Muscle layer of colon (tissue), 2 donors: ENCODE measurements at regions not wholly inside any gene's neighbourhood (a gene's known extent, or its start where the extent isn't known, plus 50 kb on each side); places are given as distances from the start of the nearest gene placed in this dataset.

Experiments
- H3K27ac ChIP-seq: one replicate; pipeline ENCODE4 v1.7.0; 2013; ENCODE audit warnings: low read depth, mild to moderate bottlenecking, low read length, moderate library complexity
- H3K27me3 ChIP-seq, 2 donors: one replicate each; pipeline ENCODE4 v1.7.0; 2013; ENCODE audit warnings: low read length in 2 of 2, mild to moderate bottlenecking in 2 of 2; ENCODE audit not compliant: insufficient read depth in 2 of 2, control insufficient read depth in 1 of 2
- H3K36me3 ChIP-seq: one replicate; pipeline ENCODE4 v1.7.0; 2013; ENCODE audit warnings: mild to moderate bottlenecking, low read length; ENCODE audit not compliant: insufficient read depth
- H3K4me1 ChIP-seq: one replicate; pipeline ENCODE4 v1.7.0; 2013; ENCODE audit warnings: mild to moderate bottlenecking, low read length; ENCODE audit not compliant: insufficient read depth
- H3K4me3 ChIP-seq, 2 donors: one replicate each; pipeline ENCODE4 v1.7.0; 2013; ENCODE audit warnings: low read length in 2 of 2, low read depth in 1 of 2, mild to moderate bottlenecking in 1 of 2, moderate library complexity in 1 of 2
- H3K9ac ChIP-seq: one replicate; pipeline ENCODE4 v1.7.0; 2013; ENCODE audit warnings: low read length
- H3K9me3 ChIP-seq: one replicate; pipeline ENCODE4 v1.7.0; 2013; ENCODE audit warnings: mild to moderate bottlenecking, low read length
- donor health status: abdominal sarcoma.
- donor health status: Adenocarcinoma of cecum.

- H3K27ac ChIP-seq: no peak overlapping the region
- no peaks in the 10 kb centered on the region for H3K4me1 ChIP-seq
- H3K36me3 ChIP-seq: no peaks in the 10 kb centered on the region
- no peak overlapping the region for H3K9ac ChIP-seq
- no peak overlapping the region for H3K4me3 ChIP-seq
- no peaks in the 10 kb centered on the region for H3K9me3 ChIP-seq
- H3K27me3 ChIP-seq: peaks cover 0 to 3% of the 10 kb centered on the region in 2 donors
Measured at GRCh38 chr20:60115451-60115850, 157.2 kb downstream of the CDH26 start.

GRCh38 chr20:60116128-60116909 lies 158.1 kb downstream of the CDH26 start:
- H3K36me3 ChIP-seq: no peaks in the 10 kb centered on the region
- no peak overlapping the region for H3K4me3 ChIP-seq
- H3K4me1 ChIP-seq: no peaks in the 10 kb centered on the region
- no peaks in the 10 kb centered on the region for H3K9me3 ChIP-seq
- H3K9ac ChIP-seq: no peak overlapping the region
- peaks cover 0 to 3% of the 10 kb centered on the region in 2 donors for H3K27me3 ChIP-seq
- no peak overlapping the region for H3K27ac ChIP-seq

DNA sequence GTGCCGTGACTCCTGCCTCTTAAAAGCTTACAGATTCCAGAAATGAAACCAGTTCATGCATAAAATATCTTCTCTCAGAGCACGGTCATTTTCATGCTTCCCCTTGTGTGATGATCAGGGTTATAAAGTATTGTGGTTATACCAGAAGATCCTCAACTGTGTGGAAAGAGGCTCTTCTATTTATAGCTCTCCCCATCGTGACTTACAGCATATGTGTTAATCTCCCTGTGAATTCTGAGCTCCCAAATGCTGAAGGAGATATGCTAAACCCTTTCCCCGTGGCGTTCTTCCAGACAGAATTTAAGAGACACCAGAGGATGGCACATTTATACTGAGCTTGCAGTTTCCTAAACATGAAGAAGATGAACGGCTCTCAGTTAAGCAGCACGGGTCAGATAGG lies 158.8 kb downstream of the CDH26 start:
- Histone ChIP-seq H3K9me3 (no peaks in the 10 kb centered on the region), H3K36me3 (no peaks in the 10 kb centered on the region), H3K4me3 (no peak overlapping the region), H3K4me1 (no peaks in the 10 kb centered on the region), H3K9ac (no peak overlapping the region), H3K27me3 (peaks cover 0 to 3% of the 10 kb centered on the region in 2 donors), H3K27ac (no peak overlapping the region)

GRCh38 chr20:60121903-60122302 lies 163.7 kb downstream of the CDH26 start:
- H3K9ac ChIP-seq: no peak overlapping the region
- H3K27ac ChIP-seq: no peak overlapping the region
- no peaks in the 10 kb centered on the region for H3K4me1 ChIP-seq

GRCh38 chr20:60122671-60123070 lies 164.4 kb downstream of the CDH26 start:
- Histone ChIP-seq H3K36me3 (no peaks in the 10 kb centered on the region), H3K9ac (no peak overlapping the region), H3K4me1 (no peaks in the 10 kb centered on the region)

More at GRCh38 chr20:60121903-60122302, 163.7 kb downstream of the CDH26 start:
- no peaks in the 10 kb centered on the region for H3K9me3 ChIP-seq
- no peaks in the 10 kb centered on the region for H3K27me3 ChIP-seq
- no peaks in the 10 kb centered on the region for H3K36me3 ChIP-seq
- no peak overlapping the region for H3K4me3 ChIP-seq

DNA sequence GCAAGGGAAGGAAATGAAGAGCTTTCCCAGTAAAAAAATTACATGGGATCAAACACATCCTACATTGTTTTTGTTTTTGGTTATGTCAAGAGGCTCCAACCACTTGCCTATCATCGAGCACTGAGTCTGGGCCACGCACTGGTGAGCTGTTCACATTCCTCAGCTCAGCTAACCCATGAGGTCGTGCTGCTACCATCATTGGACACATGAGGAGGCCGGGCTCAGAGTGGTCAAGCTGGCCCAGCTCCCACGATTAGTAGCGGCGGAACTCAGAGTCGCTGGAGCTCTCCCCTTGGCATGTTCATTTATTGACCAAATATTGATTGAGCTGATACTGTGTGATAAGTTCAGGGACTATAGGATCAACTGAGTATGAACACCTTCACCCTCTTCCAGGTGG lies 164.9 kb downstream of the CDH26 start:
- Histone ChIP-seq H3K4me3 (no peak overlapping the region), H3K36me3 (no peaks in the 10 kb centered on the region), H3K4me1 (no peaks in the 10 kb centered on the region), H3K27ac (no peak overlapping the region), H3K9ac (no peak overlapping the region), H3K9me3 (no peaks in the 10 kb centered on the region), H3K27me3 (no peaks in the 10 kb centered on the region)

More at GRCh38 chr20:60122671-60123070, 164.4 kb downstream of the CDH26 start:
- Histone ChIP-seq H3K9me3 (no peaks in the 10 kb centered on the region), H3K27ac (no peak overlapping the region), H3K27me3 (no peaks in the 10 kb centered on the region), H3K4me3 (no peak overlapping the region)

GRCh38 chr20:60123652-60124051 lies 165.4 kb downstream of the CDH26 start:
- Histone ChIP-seq H3K9ac (no peak overlapping the region), H3K4me1 (no peaks in the 10 kb centered on the region), H3K27ac (no peak overlapping the region), H3K36me3 (no peaks in the 10 kb centered on the region), H3K27me3 (no peaks in the 10 kb centered on the region), H3K4me3 (no peak overlapping the region), H3K9me3 (no peaks in the 10 kb centered on the region)

- Histone ChIP-seq H3K9me3 (no peaks in the 10 kb centered on the region), H3K27ac (no peak overlapping the region), H3K27me3 (no peaks in the 10 kb centered on the region), H3K4me3 (no peak overlapping the region), H3K9ac (no peak overlapping the region), H3K4me1 (no peaks in the 10 kb centered on the region), H3K36me3 (no peaks in the 10 kb centered on the region)
Measured at GRCh38 chr20:60124776-60125381, 166.7 kb downstream of the CDH26 start.

GRCh38 chr20:60125513-60125912 lies 167.3 kb downstream of the CDH26 start:
- Histone ChIP-seq H3K9me3 (no peaks in the 10 kb centered on the region), H3K27me3 (no peaks in the 10 kb centered on the region), H3K36me3 (no peaks in the 10 kb centered on the region), H3K4me1 (no peaks in the 10 kb centered on the region), H3K9ac (no peak overlapping the region), H3K4me3 (no peak overlapping the region), H3K27ac (no peak overlapping the region)

DNA sequence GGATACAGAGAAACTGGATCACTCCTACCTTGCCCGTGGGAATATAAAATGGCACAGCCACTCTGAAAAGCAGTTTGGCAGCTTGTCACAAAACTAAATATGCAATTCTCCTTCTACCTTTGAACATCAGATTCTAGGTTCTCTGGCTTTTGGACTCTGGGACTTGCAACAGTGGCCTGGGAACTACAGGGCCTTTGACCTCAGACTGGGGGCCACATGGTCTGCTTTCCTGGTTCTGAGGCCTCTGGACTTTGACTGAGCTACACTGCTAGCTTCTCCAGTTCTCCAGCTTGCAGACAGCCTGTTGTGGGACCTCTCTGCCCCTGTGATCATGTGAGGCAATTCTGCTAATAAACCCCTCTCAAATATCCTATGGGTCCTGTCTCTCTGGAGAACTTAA lies 168.8 kb downstream of the CDH26 start:
- H3K4me1 ChIP-seq: no peaks in the 10 kb centered on the region
- no peak overlapping the region for H3K9ac ChIP-seq
- no peak overlapping the region for H3K4me3 ChIP-seq
- H3K27ac ChIP-seq: no peak overlapping the region
- no peaks in the 10 kb centered on the region for H3K9me3 ChIP-seq
- H3K27me3 ChIP-seq: no peaks in the 10 kb centered on the region
- H3K36me3 ChIP-seq: no peaks in the 10 kb centered on the region

GRCh38 chr20:60131375-60131774 lies 173.2 kb downstream of the CDH26 start:
- Histone ChIP-seq H3K4me1 (no peaks in the 10 kb centered on the region), H3K9me3 (no peaks in the 10 kb centered on the region), H3K9ac (no peak overlapping the region), H3K36me3 (no peaks in the 10 kb centered on the region), H3K27me3 (no peaks in the 10 kb centered on the region), H3K4me3 (no peak overlapping the region), H3K27ac (no peak overlapping the region)
